Ectodermal cell (in vitro differentiated cells): ENCODE measurements at regions not wholly inside any gene's neighbourhood (a gene's known extent, or its start where the extent isn't known, plus 50 kb on each side); places are given as distances from the start of the nearest gene placed in this dataset.

ENCODE experiments used
- H3K27ac ChIP-seq: 2 replicates; pipeline ENCODE4 v1.7.0; 2013; ENCODE audit warnings: mild to moderate bottlenecking, low read depth, low read length; ENCODE audit not compliant: insufficient read depth, poor library complexity, severe bottlenecking
- H3K27me3 ChIP-seq: 2 replicates; pipeline ENCODE4 v1.7.0; 2013; ENCODE audit warnings: mild to moderate bottlenecking, low read length; ENCODE audit not compliant: insufficient read depth, control insufficient read depth, poor library complexity, severe bottlenecking
- H3K36me3 ChIP-seq: one replicate; pipeline ENCODE4 v1.7.0; 2013; ENCODE audit warnings: low read length; ENCODE audit not compliant: control insufficient read depth, insufficient read depth
- H3K4me1 ChIP-seq: one replicate; pipeline ENCODE4 v1.7.0; 2013; ENCODE audit warnings: low read length; ENCODE audit not compliant: control insufficient read depth, insufficient read depth
- H3K4me3 ChIP-seq: 2 replicates; pipeline ENCODE4 v1.7.0; 2013; ENCODE audit warnings: low read depth, low read length, control low read depth; ENCODE audit not compliant: insufficient read depth
- H3K9me3 ChIP-seq: 2 replicates; pipeline ENCODE4 v1.7.0; 2013; ENCODE audit warnings: mild to moderate bottlenecking, low read length, moderate library complexity; ENCODE audit not compliant: control insufficient read depth
- WGBS, 2 experiments: methylation state at CpG; one replicate each; pipeline ENCODE4 v1.1.7; 2013; ENCODE audit warnings: missing lambda C conversion rate in 2 of 2; 5-methylcytosine and 5-hydroxymethylcytosine counted together

DNA sequence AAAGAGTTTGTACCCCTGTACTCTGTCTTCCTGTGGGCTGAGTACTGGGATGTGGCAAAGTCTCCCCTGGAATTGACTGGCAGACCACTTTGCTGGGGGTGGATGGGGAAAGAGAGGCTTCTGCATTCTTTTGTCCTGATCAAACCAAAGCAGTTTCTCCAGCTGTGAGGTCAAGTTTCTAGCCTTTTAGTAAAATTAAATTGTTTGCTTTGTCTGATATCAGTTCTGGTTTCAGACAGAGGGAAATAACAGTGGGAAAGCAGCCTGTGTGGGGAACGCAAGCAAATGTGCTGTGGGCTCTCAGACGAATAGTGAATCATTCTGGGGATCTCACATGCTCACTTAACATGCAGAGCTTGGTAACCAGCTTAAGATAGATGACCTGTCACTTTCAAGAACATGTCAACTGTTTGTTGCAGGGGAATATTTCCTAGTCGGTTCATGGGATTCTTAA, 151.6 kb downstream of the FAT3 start:
- Histone ChIP-seq H3K4me1 (peaks cover 10% of the 10 kb centered on the region), H3K27me3 (no peaks in the 10 kb centered on the region), H3K9me3 (no peaks in the 10 kb centered on the region), H3K27ac (no peak overlapping the region), H3K4me3 (no peak overlapping the region), H3K36me3 (no peaks in the 10 kb centered on the region)
- WGBS, 2 experiments: 53 to 60% methylated on average over 3 of the region's 3 CpGs

- Histone ChIP-seq H3K27ac (no peak overlapping the region), H3K36me3 (no peaks in the 10 kb centered on the region), H3K4me1 (peaks cover 10% of the 10 kb centered on the region), H3K4me3 (no peak overlapping the region), H3K27me3 (no peaks in the 10 kb centered on the region), H3K9me3 (no peaks in the 10 kb centered on the region)
- WGBS, 2 experiments: no CpG with 5 or more reads among the region's 1 CpG
Measured at GRCh38 chr11:92376680-92377079, 152.1 kb downstream of the FAT3 start.

GRCh38 chr11:92380882-92381281, 156.3 kb downstream of the FAT3 start:
- WGBS, 2 experiments: 89 to 93% methylated on average over 3 of the region's 3 CpGs
- Histone ChIP-seq H3K36me3 (no peaks in the 10 kb centered on the region), H3K27me3 (no peaks in the 10 kb centered on the region)

GRCh38 chr11:92382311-92382710, 157.7 kb downstream of the FAT3 start:
- H3K27ac ChIP-seq: no peak overlapping the region
- 96 to 97% methylated on average over 3 of the region's 3 CpGs for WGBS, 2 experiments

More at GRCh38 chr11:92380882-92381281, 156.3 kb downstream of the FAT3 start:
- no peak overlapping the region for H3K27ac ChIP-seq
- H3K4me3 ChIP-seq: no peak overlapping the region
- H3K9me3 ChIP-seq: no peaks in the 10 kb centered on the region
- peaks cover 22% of the 10 kb centered on the region for H3K4me1 ChIP-seq

DNA sequence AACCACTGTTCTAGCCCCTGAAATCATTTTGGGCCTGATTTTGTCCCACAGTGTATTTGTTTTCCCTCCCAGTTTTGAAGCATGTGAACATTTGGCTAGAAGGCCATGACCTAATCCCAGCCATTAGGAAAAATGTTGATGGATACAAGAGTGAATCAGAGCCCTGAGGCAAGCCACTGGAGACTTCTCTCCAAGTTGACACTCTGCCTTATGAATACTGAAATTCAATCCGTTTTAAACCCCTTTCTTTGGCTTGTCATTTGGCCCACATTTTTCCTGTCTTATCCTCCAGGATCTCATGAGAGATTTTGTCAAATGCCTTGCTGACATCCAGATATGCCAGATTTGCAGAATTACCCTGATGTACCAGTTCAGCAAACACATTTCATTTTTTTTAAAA, 158.8 kb downstream of the FAT3 start:
- H3K4me3 ChIP-seq: no peak overlapping the region
- no peaks in the 10 kb centered on the region for H3K36me3 ChIP-seq
- WGBS, 2 experiments: 51 to 76% methylated on average over 1 of the region's 1 CpG
- no peaks in the 10 kb centered on the region for H3K27me3 ChIP-seq
- H3K27ac ChIP-seq: no peak overlapping the region
- no peaks in the 10 kb centered on the region for H3K9me3 ChIP-seq
- H3K4me1 ChIP-seq: peaks cover 12% of the 10 kb centered on the region

More at GRCh38 chr11:92382311-92382710, 157.7 kb downstream of the FAT3 start:
- no peaks in the 10 kb centered on the region for H3K27me3 ChIP-seq
- H3K9me3 ChIP-seq: no peaks in the 10 kb centered on the region
- H3K4me3 ChIP-seq: no peak overlapping the region
- H3K4me1 ChIP-seq: peaks cover 12% of the 10 kb centered on the region
- no peaks in the 10 kb centered on the region for H3K36me3 ChIP-seq

- 86 to 96% methylated on average over 2 of the region's 2 CpGs for WGBS, 2 experiments
- Histone ChIP-seq H3K4me3 (no peak overlapping the region), H3K27ac (no peak overlapping the region), H3K36me3 (no peaks in the 10 kb centered on the region), H3K27me3 (no peaks in the 10 kb centered on the region), H3K4me1 (peaks cover 12% of the 10 kb centered on the region), H3K9me3 (no peaks in the 10 kb centered on the region)
Measured at GRCh38 chr11:92384358-92384757, 159.7 kb downstream of the FAT3 start.

- Histone ChIP-seq H3K4me3 (no peak overlapping the region), H3K9me3 (no peaks in the 10 kb centered on the region), H3K27ac (no peak overlapping the region), H3K27me3 (no peaks in the 10 kb centered on the region), H3K36me3 (no peaks in the 10 kb centered on the region), H3K4me1 (peaks cover 12% of the 10 kb centered on the region)
- 78 to 81% methylated on average over 2 of the region's 2 CpGs for WGBS, 2 experiments
Measured at GRCh38 chr11:92384802-92385201, 160.2 kb downstream of the FAT3 start.

- Histone ChIP-seq H3K9me3 (no peaks in the 10 kb centered on the region), H3K27ac (no peak overlapping the region), H3K36me3 (no peaks in the 10 kb centered on the region), H3K4me1 (peaks cover 12% of the 10 kb centered on the region), H3K4me3 (no peak overlapping the region), H3K27me3 (no peaks in the 10 kb centered on the region)
- WGBS, 2 experiments: 86 to 94% methylated on average over 5 of the region's 5 CpGs
Measured at GRCh38 chr11:92386577-92386976, 162.0 kb downstream of the FAT3 start.

GRCh38 chr11:92387859-92388258, 163.2 kb downstream of the FAT3 start:
- H3K4me1 ChIP-seq: peaks cover 12% of the 10 kb centered on the region
- no peaks in the 10 kb centered on the region for H3K36me3 ChIP-seq
- no peak overlapping the region for H3K4me3 ChIP-seq
- no peaks in the 10 kb centered on the region for H3K27me3 ChIP-seq
- no peaks in the 10 kb centered on the region for H3K9me3 ChIP-seq
- H3K27ac ChIP-seq: no peak overlapping the region

DNA sequence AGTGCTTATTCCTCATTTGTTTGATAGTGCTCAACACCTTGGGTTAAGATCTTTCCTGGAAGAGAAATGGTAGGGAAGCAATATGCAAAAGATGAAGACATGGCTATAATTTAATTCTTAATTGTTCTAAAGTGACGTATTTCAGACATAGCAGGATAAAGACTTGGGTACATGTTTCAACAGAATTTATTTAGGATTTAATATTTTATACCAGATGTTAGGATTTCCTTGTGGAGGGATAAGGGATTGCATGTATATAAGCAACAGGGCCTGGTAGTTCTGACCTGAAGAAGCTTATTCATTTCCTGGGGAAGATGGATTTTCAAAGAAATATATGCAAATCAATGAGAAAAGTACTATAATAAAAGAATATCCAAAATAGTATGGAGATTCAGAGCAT, 163.8 kb downstream of the FAT3 start:
- peaks cover 12% of the 10 kb centered on the region for H3K4me1 ChIP-seq
- 92% methylated on average over 1 of the region's 1 CpG; no CpG with 5 or more reads in 1 of the 2 experiments for WGBS, 2 experiments
- no peaks in the 10 kb centered on the region for H3K9me3 ChIP-seq
- H3K36me3 ChIP-seq: no peaks in the 10 kb centered on the region
- H3K27me3 ChIP-seq: no peaks in the 10 kb centered on the region
- no peak overlapping the region for H3K4me3 ChIP-seq
- no peak overlapping the region for H3K27ac ChIP-seq

GRCh38 chr11:92390783-92391182, 166.2 kb downstream of the FAT3 start:
- no peak overlapping the region for H3K27ac ChIP-seq
- H3K36me3 ChIP-seq: no peaks in the 10 kb centered on the region
- H3K4me1 ChIP-seq: no peaks in the 10 kb centered on the region
- no peaks in the 10 kb centered on the region for H3K9me3 ChIP-seq
- no peak overlapping the region for H3K4me3 ChIP-seq
- no peaks in the 10 kb centered on the region for H3K27me3 ChIP-seq
